NCI-H146 (cell line): ENCODE measurements at regions not wholly inside any gene's neighbourhood (a gene's known extent, or its start where the extent isn't known, plus 50 kb on each side); places are given as distances from the start of the nearest gene placed in this dataset.
"Not testable (repeated sequence)": the region's sequence is repeated elsewhere in the genome, so short reads cannot be mapped to it uniquely, and the experiment has no call there.

ENCODE experiments used
- DNase-seq: peaks from one replicate; lab custom pipeline; 2025; lab: John Stamatoyannopoulos, UW

DNA sequence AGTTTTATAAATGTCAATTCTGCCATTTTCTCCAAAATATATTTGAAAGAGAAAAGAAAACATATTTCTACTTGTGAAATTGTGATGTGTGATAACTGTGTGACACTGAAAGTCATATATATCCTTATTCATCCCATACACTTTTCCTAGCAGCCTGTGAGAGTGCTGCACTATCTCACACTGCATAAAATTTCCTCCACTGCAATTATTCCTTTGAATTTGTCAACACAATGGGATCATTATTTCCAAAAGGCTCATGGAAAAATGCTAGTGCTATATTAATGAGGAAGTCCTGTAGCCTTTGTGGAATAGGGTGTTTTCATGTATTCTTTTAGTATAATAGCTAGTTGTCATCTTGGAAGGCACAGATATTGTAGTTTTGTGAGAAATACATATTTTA is 504.1 kb downstream of the RPL10L start:
- no peak for DNase-seq

DNA sequence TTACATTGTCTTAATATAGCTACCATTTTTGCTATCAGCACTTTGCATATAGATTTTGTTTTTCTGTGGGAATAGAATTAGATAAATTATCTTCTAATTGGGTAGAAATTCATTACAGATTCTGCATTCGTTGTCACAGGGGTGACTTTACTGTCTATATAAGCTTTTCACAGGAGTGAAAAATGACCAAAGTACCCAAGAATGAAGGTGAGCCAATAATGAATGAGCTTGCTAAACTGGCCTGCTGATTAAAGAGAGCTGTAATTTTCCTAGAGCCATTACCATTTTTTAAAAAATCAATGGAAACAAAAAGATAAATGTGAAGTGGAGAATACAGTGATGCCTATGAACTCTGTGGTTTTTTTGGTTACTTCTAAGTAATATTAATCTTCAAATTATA is 504.6 kb downstream of the RPL10L start:
- no peak for DNase-seq

DNA sequence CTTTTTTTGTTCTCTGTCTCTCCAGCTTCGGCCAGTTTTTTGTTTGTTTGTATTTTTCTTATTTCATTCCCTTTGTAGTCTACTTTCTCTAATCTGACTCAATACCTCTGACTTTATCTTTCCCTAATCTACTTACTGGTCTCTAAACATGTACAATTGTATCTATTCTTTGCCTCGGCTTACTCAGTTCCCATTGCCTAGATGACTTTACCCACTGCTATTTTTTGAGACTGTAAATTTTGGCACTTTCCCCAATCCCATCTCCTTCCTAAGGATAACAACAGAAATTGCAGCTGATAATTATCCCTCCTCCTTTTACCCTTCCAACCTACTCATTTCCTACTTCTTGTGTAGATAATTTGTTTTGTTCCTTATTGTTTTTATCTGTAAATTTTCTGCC is 511.1 kb downstream of the RPL10L start:
- no peak for DNase-seq

DNA sequence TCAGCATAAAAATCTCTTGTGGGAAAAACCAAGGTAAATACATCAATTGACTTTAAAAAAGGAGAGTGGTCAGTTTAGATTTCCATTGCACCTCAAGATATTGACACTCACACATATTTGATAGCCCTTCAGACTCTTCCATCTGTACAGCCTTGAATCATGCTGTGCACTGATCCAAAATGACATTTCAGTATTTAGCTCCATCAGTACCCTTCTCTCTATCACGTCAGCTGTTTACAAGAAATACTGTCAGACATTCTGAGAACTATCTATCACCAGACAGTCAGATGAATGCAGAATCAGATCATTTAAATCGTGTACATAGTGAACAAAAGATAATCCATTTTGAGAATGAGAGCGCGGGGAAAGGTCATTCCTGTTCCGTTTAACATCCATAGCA is 511.9 kb downstream of the RPL10L start:
- DNase-seq = no peak

DNA sequence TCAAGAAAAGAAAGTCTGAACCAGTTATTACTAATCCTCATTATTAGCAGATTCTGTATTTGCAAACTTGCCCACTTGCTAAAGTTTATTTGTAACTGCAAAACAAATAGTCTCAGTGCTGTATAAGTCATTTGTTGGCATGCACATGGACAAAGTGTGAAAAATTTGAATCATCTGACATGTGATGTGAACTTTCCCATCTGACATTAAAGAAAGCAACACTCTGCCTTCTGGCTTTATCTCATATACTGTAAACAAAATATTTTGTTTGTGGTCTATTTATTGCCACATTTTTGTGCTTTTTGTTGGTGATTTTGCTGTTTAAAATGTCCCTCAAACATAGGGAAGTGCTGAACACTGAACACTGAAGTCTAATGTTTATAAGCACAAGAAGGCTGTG is 513.8 kb downstream of the RPL10L start:
- no peak for DNase-seq

DNA sequence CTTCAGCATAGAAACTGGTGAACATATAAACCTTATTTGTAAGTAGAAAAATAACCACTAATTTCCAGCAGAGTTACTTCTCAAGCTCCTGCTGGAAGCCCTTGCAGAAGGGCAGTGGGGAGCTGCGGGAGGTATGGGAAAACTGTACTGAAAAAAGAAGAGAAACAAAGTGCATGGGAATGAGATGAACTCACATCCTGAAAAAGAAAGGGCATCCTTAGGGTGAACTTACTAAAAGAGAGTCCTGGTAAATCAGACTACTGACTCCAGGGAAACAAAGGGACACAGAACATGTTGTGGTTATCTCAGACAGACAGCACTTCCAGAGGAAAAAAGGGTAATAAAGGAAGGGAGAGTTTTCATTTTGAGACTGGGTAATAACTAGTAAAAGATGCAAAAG is 515.1 kb downstream of the RPL10L start:
- no peak for DNase-seq

DNA sequence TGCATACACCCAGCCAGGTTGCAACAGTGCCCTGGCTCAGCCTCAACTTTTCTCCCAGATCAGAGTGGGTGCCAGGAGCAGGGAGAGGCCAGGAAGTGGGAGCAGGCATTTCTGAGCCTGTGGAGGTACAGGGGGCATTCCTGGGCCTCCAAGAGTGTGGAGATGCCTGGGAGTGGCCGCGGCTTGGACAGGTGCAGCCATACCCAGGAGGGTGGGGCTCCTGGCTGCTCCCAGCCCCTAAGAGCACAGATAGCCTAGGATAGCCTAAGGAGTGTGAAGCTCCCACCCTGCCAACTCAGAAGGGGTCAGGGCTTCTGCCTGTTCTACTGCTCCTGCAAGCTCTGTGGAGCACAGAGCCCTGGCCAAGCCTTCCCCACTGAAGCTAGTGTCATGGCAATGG is 543.4 kb downstream of the RPL10L start:
- DNase-seq = no peak

DNA sequence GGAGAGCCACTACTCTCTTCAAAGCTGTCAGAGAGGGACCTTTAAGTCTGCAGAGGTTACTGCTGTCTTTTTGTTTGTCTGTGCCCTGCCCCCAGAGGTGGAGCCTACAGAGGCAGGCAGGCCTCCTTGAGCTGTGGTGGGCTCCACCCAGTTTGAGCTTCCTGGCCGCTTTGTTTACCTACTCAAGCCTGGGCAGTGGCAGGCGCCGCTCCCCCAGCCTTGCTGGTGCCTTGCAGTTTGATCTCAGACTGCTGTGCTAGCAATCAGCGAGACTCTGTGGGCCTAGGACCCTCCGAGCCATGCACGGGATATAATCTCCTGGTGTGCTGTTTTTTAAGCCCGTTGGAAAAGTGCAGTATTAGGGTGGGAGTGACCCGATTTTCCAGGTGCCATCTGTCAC is 550.7 kb downstream of the RPL10L start:
- not testable (repeated sequence) for DNase-seq

DNA sequence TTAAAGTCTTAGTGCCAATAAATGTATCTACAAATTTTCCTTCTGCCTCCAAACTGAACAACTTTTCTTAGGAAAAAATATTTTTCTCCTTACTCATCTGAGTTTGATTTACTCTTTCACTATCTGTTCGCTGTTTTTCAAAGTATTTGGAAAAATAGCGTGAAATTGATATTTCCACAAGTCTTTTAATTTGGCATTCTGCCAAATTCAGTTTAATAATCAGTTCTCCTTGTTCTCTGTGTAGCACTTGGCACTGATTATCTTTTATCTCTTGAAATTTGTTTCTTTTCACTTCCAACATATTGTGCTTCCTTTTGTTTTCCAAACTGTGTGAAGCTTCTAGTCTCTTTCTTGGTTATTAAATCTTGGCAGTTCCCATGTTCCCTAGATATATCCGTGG is 559.8 kb downstream of the RPL10L start:
- no peak for DNase-seq

DNA sequence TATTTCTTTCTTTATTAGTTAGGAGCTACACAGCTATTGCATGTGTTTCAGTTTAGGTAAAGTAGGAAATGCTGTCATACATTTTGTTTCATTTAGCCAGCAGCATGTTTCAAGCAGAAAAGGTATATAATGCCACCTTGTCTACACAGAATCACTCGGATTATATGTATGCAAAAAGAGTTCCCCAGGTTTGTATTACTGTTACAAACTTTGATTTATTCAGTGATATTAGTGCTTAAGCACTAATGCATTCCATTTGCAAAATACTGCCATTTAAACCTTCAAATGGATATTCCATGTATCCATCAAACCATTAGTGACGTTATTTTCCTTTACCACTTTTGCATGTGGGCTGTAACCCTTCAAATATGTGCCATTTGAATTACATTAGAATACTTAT is 564.0 kb downstream of the RPL10L start:
- DNase-seq = no peak

DNA sequence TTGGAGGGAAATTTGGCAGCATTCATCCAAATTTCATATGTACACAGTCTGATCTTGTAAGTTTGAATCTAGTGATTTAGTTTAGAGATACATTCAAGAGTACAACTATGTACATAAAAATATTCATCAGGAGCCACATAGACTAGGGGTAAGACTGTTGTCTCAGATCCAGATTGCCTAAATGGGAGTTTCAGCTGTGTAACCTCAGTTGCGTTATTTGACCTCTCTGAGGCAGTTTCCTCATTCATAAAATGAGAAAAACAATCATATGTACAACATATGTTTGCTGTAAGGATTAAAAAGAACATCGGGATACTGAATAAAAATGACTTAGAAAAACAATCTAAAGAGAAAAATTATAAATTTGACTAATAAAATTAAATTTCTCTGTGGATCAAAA is 577.5 kb downstream of the RPL10L start:
- no peak for DNase-seq

DNA sequence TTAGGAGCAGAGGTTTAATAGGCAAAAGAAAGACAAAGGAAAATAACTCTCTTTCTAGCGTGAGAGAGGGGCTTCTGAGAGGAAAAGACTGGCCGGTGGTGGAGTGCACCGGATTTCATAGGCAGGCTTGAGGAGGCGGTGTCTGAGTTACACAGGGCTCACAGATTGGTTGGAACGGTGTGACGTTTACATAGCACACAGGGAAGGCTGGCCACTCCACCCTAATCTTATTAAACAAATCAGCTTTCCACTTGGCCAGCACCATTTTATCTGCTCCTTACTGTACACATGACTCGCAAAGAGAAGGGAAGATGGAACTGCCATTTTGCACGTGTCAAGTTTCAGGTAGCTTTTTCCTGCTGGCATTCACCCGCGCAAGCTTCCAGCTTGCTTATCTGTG is 587.7 kb downstream of the RPL10L start:
- peak; percentile 95 for DNase-seq

DNA sequence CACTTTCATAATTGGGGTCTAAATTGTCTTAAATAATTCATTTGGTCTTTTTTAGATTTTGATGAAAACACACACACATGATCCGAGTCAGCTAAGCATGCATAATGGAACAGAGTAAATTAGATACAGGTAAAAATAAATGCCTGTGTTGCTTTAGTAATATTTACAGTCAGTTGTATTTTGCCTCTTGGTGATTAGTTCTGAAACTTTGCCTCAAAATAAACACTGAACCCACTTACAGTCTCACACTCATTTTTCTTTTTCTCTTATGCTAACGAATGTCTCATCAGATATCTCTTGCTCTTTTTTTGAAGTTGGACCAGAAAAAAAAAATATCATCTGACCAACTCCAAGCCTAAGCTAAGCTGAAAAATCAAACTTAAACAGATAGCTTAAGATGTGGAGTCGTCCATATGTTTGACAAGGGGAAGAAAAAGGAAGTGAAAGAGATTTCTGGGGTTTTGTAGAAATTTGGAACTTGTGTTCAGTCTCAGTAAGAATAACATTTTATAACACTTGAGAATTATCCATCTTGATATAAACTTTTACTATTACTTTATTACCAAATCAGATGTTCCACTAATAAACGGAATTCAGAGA is 592.5 kb downstream of the RPL10L start:
- DNase-seq = no peak

DNA sequence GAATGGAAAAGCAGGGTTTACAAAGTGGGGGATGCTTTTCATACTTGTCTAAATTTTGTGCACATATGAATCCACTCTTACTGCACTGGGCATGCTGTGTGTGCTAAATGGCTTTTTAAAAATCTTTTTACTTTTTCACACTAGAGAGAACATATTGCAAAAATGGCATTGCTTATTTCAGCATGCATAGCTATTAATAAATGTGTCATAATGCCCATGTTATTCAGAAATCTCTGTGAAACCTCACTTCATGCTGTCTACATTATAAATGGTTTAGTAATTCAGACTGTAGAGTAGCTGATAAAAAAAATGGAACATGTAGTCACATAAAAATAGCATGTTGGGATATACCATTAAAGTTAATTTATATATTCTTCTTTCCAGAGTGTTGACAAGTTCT is 593.8 kb downstream of the RPL10L start:
- no peak for DNase-seq

DNA sequence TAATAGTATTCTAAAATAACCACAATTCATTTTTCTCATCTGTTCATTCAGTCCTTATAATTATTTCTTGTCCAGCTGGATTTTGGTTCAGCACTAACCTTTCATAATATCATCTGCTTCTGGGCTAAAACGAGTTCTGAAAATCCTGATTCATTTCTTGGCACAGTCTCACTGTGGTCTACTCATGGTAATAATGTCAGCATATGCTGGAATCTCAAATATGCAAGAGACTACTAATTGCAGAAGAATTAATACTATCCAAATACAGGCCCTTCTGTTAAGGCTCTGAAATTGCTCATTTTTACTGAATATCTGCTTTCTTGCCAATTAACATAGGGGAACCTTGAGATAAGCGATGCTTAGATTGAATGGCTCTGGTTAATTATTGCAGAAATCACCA is 597.1 kb downstream of the RPL10L start:
- no peak for DNase-seq

DNA sequence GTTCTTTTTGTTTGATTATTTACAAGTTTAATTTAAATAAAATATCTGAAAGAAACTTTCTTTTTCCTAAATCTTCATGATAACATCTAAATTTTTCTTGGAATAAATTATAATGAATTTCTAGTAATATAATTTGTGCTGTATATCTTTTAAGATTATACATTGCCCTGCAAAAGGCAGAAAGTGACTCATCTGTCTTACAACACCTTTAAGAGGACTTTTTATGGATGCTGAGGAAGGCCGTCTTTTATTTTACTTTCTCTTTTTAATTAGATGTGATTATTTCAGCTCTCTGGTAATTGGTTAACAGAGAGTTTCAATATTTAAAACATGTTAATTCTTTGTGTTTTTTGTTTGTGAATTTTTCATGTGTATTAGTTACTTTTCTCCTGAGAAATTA is 598.4 kb downstream of the RPL10L start:
- no peak for DNase-seq

DNA sequence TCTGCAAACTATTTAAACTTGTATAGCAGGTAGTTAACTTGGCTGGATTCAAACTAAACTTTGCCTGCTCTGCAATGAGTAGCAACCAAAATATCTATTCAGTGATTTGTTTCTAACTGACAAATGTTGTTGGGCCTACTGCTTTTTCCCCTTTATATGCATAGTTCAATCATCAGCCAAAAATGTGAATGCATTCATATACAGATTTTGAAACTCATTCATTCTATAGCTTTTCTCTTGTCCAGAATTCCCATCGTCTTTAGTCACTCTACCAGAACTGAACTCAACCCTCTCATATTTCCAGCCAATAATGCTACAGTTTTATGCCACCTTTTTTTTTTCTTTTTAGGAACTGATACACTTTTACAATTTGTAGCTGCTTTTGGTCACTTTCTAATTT is 599.8 kb downstream of the RPL10L start:
- DNase-seq = no peak

DNA sequence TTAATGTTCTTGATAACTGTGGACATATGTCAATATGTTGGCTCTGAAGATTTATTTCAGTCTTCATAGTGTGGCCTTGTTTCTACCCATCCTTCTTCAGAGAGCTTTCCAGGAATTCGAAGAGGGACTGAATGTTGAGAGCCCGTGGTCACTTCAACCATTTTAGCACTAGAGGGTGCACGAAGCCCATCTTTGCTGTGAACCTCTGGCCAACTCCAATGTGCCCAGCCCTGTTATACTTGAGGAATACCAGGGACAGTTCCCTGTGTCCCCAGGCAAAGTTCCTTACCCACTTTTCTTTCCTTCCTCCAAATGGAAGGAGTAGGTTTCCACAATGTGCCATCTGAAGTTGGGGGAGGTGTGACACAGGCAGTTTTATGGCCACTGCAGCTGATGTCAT is 603.5 kb downstream of the RPL10L start:
- DNase-seq = peak; percentile 22

DNA sequence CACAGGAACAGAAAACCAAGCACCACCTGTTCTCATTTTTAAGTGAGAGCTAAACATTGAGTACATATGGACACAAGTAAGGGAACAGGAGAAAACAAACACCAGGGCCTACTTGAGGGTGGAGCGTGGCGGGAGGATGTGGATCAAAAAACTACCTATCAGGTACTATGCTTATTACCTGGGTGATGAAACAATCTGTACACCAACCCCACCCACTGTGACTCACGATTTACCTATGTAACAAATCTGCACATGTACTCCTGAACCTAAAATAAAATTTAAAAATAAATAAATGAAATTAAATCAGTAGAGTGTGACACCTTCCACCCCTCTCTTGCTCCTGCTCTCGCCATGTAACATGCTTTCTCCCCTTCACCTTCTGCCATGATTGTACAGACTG is 615.5 kb downstream of the RPL10L start:
- no peak for DNase-seq

DNA sequence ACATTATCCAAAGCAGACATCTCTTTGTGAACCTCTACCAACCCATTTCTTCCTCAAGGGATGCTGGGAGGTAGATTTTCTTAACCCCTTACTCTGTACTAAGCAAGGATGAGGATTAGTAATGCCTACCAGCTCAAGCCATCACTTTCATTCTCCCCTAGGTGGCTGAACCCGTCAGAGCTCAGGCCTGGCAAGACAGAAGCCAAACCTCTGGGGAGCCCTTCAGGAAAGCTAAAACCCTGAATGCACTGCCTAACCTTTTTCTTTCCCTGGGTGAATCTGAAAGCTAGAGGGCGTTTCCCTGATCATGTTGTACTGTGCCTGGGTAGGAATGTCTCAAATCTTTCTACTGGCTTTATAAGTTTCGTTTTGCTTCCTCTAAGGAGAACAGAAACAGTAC is 617.3 kb downstream of the RPL10L start:
- DNase-seq = no peak

DNA sequence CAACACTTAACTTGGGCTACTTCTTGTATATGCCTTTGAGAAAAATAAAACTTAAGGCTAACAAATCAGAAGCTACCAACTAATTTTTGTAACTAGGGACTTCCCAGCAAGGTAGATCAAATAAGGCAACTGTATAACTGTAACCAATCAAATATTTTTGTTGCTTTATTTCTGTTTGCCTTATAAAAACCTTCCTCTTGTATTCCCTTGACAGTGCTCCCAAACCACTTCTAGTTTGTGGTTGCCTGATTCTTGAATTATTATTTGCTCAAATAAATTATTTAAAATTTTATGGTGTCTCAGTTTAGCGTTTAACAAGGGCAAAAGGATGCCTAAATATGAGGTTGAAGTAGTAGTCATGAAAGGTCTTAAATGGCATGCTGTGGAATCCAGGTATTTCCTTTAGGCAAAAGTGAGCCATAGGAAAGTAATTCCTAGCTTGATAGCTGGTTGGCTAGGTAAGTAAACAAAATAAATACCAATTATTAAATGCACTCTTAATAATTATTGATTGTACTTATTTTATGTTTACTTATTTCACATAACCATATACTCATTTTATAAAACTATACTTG is 632.6 kb downstream of the RPL10L start:
- DNase-seq = no peak

DNA sequence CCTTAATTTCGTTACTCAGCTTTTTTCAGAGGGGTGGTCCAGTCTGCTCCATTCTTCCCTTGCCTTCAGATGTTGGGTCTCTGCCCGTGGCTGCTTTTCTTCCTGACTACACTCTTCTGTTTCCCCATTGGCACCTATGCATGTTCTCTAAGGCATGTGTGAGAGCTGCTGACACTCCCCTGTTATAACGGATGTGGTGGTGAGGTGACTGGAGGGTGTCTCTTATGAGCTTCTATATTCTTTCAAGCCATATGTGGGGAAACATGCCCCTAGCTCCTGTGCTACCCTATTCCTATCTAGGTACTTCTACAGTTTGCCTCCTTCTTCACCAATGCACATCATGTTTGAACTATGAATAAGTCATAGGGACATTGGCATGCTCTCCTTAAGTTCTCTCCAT is 643.2 kb downstream of the RPL10L start:
- no peak for DNase-seq

DNA sequence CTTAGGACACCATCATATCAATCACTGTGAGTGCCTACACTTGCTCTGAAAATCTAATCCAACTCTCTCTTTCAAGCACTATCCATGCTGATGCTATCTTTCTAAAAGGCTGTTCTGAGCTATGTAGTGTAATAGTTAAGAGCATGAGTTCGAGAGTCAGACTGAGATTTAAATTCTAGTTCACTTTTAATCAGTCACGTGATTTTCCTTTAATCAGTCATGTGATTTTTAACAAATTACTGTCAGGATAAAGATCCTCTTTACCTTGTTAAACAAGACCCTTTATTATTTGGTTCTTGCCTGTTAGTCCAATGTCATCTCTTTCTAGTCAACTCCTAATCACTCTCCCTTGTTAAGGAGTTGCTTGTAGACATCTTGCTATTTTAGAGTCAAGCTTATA is 653.0 kb downstream of the RPL10L start:
- DNase-seq = no peak

DNA sequence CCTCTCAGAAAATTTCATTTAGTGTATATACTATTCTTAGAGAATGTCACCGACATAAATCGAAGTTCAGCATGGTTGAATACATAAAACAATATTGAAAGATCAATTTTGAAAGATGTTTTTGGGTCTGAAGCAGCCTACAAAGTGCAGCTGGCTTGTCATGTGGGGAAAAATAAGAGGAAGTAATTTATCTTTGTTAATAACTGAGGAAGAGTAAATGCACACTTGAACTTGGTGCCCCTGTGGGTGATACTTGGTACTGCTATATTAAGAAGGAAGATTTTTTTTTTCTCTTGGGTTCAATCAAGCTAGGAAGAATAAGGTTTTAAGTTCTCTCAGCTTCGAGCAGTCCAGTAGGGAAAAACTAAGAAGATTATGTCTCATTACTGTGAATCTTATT is 661.3 kb downstream of the RPL10L start:
- DNase-seq = no peak

DNA sequence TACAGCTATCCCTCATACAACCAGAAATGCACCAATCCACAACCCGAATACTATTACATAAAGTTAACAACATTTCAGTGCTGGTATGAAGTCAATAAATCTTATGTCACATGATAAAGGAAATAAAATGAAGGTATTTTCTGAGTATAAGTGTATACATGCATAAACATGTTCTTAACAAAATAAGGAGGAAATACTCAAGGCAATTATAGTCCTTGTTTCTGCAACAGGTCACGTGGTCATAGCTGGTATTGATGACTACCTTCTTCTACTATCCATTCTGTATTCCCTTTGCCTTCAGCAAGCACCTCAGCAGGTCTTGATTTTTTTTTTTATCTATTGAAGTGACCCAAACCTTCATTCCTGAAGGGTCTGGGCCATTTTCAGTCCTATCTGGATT is 675.6 kb downstream of the RPL10L start:
- DNase-seq = no peak
